GM12872 (cell line): ENCODE measurements at regions not wholly inside any gene's neighbourhood (a gene's known extent, or its start where the extent isn't known, plus 50 kb on each side); places are given as distances from the start of the nearest gene placed in this dataset.

Source experiments
- TF ChIP-seq, protein P1 (sequence below): IDR thresholded peaks from 3 replicates; pipeline ENCODE4 v1.5.1; 2011; ENCODE audit warnings: low read depth, mild to moderate bottlenecking, low read length, moderate library complexity; ENCODE audit not compliant: insufficient read depth

DNA sequence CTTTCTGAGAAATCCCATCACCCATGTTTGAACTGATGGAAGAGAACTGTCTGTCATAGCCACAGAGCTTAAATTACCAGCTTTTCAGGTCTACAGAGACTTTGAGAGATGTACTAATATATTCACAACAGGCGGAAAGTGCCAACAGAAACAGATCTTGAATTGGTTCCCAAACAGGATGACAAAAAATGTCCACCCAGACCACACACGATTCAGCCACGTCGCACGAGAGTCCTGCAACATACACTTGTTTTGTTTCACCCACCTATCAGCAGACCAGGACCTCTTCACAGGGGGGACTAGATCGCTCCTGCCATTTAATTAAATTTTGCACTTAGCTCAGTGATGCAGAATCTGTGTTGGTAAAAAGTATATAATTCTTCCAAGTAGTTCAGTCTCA lies 187.1 kb upstream of the CEP162 start:
- TF ChIP-seq, protein P1, sequence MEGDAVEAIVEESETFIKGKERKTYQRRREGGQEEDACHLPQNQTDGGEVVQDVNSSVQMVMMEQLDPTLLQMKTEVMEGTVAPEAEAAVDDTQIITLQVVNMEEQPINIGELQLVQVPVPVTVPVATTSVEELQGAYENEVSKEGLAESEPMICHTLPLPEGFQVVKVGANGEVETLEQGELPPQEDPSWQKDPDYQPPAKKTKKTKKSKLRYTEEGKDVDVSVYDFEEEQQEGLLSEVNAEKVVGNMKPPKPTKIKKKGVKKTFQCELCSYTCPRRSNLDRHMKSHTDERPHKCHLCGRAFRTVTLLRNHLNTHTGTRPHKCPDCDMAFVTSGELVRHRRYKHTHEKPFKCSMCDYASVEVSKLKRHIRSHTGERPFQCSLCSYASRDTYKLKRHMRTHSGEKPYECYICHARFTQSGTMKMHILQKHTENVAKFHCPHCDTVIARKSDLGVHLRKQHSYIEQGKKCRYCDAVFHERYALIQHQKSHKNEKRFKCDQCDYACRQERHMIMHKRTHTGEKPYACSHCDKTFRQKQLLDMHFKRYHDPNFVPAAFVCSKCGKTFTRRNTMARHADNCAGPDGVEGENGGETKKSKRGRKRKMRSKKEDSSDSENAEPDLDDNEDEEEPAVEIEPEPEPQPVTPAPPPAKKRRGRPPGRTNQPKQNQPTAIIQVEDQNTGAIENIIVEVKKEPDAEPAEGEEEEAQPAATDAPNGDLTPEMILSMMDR: no peak

DNA sequence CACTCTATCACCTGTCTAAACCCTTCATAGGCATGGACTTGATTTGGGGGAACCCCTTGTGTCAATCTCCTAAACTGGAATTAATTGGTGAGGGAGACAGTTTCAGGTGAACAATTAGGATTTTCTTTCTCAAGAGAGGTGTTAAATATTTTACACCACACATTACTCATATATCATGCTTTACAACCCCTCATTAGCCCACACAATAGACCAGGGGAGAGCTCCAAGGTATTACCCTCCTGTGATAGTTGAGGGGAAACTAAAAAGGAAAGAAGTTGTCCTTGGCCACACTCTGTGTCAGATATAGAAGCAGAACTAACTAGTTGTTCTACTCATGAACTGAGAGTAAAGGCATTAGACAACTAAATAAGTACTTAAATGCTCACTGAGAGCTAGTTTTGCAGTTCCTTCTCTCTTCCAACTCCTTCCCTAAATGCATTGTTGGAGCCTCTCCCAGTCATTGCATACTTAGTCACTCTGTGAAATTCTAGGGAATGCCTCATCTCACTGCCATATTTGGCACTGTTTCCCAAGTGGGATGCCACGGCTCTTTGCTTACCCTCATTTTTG lies 183.7 kb upstream of the CEP162 start:
- TF ChIP-seq, protein P1: no peak

DNA sequence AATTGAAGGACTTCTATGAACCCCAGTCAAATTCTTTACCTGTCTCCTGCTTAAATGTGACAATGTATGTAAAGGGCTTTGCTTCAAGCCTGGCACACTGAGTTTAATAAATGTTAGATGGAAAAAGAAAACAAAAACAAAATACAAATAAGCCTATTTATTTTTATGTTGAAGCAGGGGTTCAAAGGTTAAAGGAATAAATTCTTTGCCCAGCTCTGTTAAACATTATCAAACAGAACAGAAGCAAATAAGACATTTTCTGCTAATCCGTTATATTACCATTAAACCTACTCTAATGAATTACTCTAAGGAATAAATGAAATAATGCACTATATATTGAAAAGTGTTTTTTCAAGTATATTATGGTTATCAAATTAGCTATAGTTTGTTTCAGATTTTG lies 182.5 kb upstream of the CEP162 start:
- TF ChIP-seq, protein P1: no peak

DNA sequence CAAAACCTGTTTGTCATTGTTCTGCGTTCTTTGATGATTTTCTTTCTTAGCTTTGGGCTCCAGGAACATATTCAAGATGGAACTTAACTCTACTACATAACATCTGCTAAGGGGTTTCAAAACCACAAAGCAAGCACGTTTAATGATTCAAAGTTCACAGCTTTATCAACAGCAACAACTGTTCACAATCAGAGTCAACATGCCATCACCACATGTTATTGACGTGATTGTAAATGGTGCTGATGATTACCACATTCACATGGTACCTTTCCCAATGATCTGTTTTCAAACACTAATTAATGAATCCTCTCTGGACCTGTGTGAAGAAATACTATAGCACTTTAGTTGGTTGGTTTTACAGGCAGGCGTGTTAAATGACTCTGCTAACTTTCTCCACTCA lies 180.6 kb upstream of the CEP162 start:
- TF ChIP-seq, protein P1: no peak

DNA sequence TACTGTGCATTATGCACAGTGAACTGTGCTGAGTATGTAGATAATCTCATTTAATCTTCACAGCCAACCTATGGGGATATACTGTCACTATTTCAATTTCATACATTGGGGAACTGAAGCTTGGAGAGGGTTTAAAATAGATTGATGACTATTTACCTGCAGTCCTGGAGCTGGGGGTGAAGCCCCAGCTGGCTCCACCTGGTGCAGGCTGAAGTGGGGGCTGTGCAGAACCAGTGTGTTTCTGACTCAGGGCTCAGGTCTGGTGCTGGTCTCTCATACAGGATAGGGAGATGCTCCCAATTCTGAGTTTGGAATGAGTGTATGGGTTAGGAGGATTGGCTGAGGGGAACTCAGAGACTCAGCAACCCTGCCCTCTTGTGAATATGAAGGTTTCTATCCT lies 176.1 kb upstream of the CEP162 start:
- TF ChIP-seq, protein P1: no peak

DNA sequence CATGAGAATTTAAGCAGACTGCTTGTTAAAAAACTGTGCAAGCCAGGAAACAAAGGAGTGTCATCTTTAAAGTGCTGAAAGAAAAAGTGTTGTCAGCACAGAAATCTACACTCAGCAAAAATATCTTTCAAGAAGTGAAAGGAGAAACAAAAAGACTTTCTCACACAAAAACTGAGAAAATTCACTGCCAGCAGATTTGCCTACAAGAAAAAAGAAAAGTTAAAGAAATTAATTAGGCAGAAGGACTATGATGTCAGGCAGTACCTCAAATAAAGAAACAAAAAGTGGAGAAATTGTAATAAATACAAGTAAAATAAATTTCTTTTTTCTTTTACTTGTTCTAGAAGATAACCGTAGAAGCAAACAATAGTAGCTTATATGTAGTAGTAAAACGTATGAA lies 171.6 kb upstream of the CEP162 start:
- TF ChIP-seq, protein P1: no peak

DNA sequence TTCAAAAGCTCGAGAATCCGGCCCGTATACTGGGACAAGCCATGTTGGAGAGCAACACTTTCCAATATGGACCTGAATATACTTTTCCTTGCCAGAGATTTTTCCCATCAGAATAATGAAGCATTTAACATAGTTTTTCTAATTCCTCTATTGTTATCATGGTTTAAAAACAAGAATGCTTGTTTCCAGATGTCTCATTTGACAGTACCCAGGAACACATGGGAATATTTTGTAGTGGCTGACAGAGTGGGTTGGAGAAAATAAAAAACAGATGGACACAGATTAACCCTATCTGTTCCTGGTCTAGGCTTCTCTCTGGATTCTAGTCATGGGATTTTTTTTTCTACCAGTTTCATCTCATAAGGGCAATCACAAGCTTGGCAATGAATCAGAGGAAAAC lies 164.8 kb upstream of the CEP162 start:
- TF ChIP-seq, protein P1: no peak
